NCI-H510A (cell line): ENCODE measurements at regions not wholly inside any gene's neighbourhood (a gene's known extent, or its start where the extent isn't known, plus 50 kb on each side); places are given as distances from the start of the nearest gene placed in this dataset.

ENCODE experiments used
- DNase-seq: peaks from one replicate; lab custom pipeline; 2025; lab: John Stamatoyannopoulos, UW

DNA sequence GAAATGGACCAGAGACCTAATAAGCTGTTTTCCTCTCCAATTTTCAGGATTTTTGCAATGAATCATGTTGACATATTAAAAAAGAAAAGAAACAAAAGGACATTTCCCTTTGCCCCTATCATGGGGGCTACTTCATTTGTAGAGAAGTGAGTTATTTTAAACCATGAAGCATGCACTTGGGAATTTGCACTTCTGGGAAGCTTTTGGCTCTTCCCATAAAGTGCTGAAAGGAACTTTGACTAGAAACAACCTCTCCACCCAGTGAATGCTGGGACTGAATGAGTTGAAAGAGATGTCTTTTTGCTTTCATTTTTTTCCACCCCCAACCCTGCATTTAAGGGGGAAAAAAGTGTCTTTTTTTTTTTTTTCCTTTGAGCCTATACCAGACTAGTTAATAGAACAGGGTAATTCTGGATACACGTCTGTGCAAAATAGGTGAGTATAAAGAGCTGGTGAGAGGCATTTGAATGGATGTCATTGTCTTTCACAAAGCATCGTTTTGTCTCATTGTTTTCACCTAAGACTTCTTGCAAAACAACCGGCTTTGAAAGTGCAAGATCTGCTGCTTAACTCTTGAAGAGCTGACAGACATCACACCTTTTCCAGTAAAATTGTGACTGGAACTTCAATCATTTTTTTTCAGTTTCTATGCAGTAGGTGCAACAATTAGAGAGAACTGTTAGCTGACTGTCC, 138.7 kb upstream of the BACH2 start:
- no peak for DNase-seq

DNA sequence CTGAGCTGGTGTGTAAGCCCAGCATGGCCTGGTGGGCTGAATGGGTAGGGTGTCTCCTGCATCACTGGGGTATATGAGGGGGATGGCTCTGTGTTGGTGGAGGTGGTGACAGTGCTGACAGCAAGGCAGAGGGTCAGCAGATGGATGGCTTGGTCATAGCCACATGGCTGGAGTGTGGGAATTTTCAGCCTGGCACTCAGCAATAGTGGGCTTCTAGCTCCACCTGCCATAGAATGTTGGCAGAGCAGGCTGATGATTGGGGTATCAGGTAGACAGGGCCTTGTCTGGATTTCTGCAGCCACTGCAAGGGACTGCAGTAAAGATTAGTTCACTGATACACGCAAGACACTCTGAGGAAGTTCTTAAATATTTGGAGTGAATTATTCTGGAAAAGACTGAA, 137.5 kb upstream of the BACH2 start:
- no peak for DNase-seq

DNA sequence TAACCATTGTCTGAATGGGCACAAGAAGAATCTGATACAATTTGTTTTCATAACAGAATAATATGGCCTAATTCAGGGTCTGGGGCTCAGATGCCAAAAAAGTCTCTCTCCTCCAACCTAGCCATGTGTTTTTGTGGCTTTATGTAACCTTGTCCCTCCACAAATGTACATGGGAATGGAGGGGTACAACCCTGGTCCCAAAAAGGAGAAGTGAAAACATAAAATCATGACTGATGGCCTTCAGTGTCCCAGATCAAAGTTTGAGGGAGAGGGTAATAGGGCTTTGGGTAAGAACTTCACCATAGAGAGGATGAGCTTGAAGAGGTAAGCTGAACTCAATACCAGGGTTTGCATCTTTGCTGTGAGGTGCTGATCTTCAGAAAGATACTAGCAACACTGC, 136.3 kb upstream of the BACH2 start:
- no peak for DNase-seq

DNA sequence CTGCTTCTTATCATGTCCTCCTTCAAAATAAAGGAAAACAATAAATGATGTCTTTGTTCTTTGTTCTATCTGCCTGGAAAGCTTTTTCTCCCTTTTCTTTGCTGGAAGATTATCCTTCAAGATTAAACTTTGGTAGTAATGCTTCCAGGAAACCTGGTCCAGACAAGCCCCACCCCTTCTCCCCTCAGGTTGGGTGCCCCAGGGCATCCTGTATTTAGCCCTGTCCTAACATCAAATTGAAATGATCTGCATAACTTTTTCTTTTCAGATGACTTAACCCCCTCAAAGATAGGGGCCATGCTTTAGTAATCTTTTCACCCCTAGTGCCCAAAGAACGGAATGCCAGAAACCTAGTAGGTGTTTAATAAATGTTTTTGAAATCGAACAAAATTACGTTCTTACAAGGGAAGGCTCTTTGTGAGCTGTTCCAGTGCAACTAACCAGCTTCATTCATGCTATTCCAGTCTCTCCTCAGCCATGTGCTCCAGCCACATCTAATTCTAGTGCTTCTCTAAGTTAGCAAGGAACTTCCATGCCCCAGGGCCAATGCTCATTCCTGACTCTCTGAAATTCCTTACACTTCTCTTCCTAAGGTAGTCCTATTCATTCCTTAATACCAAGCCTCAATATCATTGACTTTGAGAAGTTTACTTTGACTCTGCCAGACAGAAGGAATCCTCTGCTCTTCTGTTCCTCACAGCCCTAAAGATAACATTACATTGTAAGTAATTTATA, 135.6 kb upstream of the BACH2 start:
- no peak for DNase-seq

DNA sequence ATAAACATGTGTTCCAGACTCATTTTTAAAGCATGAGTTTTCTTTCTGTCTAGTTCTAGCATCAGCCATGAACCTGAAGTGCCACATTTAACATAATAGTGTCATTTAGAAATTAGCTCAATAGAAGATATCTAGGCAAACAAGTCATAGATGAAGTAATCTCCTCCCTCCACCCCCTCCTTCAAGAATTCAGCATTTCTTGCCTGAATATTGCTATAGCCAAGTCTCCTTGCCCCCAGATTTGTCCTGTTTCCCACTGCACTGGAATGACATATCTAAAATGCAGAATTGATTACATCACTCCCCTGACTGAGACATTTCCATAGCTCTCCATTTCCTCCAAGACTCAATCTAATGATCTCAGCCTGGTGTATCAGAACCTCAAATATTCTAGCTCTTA, 134.9 kb upstream of the BACH2 start:
- DNase-seq, result no peak

DNA sequence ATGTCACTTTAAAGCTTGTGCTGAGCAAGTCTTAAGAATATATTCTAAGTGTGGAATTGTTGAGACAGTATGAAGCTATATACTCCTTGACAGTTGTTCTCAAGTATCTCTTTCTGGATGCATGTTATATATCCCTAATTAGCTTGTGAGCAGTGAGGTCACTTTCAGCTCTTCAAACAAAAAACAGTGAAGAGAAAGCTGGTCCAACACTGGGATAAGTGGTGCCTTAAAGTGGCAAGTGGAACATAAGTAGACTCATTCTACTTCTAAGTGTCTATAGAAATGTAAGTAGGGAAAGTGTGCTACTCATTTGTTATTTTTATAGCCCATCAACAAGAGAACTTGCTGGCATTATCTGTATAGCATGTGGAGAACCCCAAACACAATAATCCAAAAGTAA, 133.1 kb upstream of the BACH2 start:
- no peak for DNase-seq

DNA sequence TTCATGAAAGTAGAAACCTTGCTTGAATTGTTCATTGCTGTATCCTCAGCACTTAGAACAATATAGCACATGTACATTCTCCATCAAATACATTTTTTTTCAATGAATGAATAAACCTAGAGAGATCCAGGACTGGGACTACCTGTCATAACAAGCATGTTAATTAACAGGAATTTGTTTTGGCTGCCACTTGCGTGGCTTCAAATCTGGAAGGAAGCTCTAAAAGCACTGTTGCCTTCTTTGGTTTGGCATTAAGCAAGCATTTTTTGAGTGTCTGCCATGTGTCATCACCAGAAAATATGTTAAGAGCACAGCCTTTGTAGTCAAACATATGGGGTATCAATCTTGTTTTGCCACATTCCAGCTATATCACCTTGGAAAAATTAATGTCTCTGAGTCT, 131.9 kb upstream of the BACH2 start:
- DNase-seq, result no peak

DNA sequence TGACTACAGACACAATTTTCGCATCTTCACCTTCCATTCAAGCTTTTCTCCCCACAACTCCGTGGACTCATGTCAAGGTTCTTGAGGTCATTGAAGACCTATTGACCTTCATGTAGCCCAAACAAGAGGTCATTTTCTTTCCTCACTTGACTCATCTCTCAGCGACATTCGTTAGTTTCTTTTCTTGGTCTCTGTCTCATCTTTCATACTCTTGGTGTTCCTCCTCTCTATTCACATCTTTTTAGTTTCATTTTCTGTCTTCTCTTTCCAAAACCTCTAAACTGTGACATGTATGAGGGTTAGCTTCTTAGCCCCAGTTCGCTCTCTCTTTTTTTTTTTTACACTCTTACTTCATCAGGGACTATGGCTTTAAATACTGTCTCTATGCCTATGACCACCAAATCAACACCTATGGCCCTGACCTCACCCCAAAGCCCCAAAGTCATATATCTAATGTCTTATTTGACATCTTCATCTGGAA, 128.6 kb upstream of the BACH2 start:
- DNase-seq, result no peak

DNA sequence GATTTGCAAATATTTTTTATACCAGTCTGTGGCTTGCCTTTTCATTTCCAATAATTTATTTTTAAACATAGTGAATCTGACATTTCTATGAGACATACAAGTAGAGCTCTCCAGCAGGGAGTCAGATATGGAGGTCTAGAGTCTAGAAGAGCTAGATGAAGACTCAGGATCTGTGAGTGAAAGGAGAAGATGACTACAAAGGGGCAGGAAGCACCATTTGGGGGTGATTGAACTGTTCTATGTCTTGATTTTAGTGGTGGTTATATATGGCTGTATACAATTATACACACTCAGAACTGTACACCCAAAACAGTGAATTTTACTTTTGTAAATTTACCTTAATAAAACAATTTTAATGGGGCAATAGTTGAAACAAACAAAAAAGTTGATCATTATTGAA, 127.9 kb upstream of the BACH2 start:
- no peak for DNase-seq

DNA sequence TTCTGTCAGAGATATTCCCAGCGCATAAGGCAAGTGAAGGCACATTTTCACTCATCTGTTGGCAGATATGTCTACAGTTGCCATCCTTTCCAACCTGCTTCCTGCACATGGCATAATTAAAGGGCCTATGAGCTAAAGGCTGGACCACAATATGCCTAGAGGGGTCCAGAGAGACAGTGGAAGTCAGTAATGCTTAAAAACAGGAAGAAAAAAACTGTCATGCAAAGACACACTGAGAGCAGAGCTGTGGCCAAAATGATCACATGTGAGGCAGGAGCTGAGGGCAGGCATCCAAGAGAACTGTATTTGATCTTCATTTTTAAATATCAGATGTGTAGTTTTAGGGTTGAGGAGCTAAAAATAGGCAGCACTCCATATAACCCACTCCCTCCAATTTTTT, 125.0 kb upstream of the BACH2 start:
- no peak for DNase-seq

DNA sequence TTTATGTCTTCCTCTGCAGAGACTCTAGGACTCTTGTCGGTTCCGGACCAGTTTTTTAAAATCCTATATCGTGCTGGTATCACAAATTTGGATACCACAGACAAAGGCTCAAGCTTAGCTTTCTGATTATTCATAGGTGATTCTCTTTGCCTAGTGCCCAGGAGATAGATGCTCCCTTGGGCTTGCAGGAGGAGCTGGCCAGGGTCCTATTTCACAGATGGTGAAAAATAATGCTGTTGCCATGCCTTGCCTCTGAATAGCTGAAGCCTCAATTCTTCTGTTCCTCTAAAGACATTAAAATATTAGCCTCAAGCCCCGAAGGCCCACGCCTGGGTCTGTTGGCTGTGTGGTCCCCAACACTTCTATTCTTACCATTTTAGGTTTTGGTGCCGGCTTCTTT, 123.9 kb upstream of the BACH2 start:
- DNase-seq, result no peak

DNA sequence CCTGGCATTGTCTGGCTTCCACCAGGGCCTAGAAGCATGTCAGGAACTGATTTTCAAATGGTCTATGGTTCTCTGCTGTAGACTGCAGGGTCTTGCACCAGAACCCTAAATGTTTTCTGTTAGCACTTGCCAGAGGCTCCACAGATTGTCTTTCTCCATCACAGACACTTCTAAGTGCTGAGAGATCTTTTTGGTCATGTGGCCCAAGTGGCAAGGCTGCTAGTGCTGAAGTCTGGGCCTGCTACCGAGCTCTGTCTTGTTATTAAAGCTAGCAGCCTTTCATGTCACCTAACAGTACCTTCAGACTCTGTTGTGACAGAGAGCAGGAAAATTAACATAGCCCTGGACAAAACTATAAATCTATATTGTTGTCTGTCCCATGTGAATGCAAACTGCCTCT, 120.7 kb upstream of the BACH2 start:
- no peak for DNase-seq

DNA sequence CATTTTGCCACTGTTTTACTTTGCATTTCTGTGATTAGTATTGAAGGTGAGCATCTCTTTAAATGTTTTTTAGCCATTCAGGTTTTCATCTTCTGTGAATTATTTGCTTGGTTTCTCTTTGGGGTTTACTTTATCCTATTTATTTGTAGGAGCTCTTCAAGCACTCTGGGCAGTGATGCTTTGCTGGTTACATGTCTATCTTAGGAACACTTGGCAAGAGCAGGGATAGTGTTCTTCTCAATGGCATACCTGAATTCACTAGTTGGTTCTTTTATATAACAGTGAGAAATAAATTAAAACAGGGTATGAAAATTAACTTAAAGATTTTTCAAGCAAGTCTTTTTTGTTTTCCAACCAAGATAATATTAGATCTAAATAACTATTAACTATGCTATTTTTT, 119.7 kb upstream of the BACH2 start:
- no peak for DNase-seq

DNA sequence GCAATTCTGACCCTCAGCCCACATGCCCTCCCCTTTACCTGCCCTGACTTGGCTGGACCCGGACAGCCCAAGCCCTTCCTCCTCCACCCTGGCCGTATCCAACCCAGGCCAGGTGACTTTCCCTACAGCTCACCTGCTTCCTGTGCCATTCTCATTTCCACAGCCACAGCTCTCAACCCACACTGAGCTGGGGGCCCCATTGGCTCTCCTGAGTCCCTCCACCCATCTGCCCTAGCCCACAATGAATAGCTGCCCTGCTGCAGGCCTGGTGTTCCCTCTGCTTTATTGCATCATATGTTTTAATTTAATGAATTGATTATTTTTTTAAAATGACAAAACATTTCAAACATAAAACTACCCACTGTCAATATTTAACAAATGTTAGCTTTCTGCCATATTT, 118.5 kb upstream of the BACH2 start:
- DNase-seq, result no peak

DNA sequence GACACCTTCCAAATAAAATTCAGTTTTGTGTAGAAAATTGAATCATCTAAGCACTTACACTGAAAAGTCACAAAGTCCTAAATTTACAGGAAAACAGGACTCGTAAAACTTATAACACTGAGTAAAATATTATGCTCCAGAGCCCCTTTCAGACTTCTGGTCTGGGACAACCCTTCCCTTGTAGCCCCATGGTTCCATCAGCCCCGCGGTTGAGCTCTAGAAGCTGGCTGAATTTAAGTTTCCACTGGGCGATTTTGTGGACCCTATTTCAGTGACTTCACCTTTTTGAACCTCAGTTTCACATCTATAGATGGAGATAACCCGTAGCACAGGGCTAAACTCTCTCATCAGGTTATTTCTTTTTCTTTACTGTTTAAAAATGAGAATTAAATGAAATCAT, 117.7 kb upstream of the BACH2 start:
- no peak for DNase-seq

DNA sequence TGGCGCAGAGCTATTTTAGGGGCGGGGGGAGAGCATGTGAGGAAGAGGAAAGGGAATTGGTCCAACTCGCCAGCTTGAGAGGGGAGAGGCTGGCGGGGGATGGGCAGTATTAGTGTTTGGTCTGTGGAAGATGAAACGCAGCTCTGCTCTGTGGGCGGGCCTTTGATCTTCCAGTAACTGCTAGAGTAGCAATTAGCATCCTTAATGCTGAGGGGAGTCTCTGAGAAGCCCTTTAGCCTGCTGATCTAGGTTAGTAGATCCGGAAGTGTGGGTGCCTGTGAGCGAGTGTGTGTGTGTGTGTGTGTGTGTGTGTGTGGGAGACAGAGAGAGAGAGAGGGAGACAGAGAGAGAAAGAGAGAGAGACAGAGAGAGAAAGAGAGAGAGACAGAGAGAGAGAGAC, 117.2 kb upstream of the BACH2 start:
- peak; percentile 71 for DNase-seq

DNA sequence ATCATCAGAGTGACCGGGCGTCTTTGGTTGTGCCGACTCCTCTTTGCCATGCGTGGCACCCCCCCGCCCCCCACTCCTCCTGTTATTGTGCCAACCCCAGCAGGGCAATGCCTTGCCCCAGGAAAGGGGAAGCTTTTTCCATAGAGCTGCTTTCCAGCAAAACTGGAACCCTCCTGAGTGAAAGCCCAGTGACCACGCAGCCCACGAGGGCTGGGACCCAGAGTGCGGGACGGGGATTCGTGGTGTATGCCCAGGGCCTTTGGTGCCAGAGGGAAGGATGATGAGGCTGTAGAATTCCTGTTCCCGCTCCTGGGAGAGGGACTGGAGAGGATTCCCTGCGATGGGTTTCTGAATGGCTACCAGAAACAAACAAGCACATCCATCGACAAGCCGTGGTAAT, 116.8 kb upstream of the BACH2 start:
- no peak for DNase-seq

DNA sequence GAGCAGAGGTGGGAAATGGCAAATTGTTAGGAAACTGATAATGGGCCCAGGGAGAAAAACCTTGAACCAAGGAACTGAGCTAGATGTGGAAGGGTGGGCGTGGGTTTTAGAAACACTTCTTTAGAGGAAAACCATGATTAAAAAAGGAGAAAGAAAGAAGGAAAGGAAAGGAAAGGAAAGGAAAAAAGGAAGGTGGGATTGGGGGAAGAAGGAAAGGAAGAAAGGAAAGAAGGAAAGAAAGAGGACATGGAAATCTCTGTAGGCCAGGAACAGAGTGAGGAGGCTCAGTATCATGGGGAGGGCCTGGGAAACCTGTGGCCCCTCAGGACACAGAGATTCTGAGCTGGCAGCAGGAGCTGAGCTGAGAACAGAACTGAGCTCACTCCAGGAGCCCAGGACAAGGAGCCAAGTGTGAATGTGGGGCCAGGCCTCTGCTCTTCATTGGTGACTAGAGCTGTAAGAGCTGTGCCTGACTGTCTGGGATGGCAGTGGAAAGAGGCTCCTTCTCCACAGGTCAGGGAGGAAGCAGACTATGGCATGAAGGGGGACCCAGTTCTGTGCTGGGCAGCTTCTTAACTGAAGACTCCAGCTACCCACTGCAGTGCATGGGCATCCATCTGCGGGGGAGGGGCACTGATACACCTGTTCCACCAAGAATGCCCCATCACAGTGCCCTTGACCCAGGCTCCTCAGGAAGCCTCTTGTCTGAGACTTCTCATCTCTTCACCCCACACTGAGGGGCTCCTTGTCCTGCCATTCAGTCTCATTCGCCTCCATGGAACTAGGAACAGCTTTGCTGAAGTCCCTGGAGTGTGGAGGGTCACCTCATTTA, 116.1 kb upstream of the BACH2 start:
- no peak for DNase-seq

DNA sequence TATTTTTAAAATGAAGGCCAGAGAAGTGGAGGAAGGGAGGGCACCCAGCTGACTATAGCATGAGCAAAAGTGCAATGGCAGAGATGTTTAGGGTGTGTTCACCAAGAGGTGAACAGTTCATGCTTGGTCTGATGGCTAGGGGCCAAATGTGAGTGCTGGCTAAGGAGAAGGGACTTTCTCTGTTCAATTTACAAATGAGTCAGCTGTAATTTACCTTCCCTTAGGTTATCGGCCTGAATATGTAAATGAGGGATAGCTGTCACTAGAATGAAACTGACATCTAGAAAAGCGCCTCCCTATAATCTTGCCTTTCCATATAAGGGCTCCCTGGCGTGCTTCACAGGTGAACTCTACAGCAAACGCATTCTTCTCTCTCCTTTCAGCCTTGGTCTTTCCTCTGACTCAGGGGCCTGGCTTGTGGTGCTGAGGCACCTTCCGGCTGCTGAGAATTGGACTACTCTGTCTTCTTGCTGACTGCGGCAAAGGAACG, 114.7 kb upstream of the BACH2 start:
- DNase-seq, result no peak

DNA sequence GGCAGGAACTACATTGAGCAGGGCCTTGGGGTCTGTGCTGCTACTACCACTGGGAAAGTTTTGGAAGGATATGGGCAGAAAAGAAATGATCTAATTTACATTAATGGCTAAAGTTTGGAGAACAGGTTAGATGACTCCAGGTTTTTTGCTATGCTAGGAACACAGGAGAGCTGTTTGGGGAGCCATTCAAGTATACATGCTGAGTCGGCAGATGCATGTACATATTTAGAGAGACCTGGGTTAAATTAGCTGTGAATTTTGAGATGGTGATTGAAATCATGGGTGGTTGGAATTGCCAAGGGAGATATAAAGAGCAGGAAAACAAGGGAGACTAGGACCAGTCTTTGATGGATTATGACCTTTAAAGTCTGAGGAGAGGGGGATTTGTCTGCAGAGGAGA, 113.1 kb upstream of the BACH2 start:
- no peak for DNase-seq

DNA sequence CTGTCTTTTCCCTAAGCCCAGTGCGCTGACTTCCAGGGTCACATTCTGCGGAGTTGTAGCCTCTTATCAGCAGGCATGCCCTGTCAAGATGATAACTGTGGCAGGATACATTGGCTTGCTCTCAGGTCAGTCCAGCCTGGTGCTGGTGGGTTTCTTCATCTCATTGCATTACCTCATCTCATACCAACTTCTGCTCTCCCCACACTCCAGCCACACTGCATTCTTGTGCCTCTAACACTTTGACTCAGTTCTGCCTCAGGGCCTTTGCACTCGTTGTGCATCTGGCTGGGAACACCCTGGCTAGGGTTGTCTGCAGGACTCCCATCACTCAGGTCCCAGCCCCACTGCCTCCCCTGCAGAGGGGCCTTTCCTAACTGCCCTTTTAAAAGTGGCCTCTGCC, 110.3 kb upstream of the BACH2 start:
- no peak for DNase-seq

DNA sequence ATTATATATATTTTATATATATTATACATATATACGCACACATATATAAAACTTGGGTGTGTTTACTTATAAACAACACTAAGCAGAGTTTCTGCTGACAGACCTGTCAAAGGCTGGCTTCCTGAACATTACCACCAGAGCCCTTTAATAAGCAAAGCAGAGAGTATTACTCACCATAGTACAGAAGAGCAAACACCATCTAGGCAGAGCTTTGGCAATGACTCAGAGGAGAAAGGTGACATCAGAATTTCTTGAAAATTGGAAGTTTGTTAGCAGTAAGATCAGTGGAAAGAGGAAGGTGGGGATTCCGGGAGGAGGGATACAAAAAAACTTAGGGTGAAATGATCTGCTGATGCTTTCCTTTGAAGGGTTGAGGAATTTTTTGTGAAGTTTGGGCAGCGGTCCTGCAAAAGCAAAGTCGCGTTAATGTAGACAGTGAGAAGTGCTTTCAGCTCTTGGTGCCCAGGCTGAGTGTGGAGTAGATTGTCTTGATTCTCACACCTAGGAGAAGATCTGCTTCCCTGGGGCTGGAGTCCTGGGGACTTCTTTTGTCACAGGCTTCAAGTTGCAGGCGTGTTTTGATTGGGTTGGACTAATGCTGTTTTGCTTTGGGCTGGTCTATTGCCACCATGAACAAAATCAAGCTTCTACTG, 109.6 kb upstream of the BACH2 start:
- no peak for DNase-seq
